Endothelial cell of umbilical vein (primary cell): ENCODE measurements at regions not wholly inside any gene's neighbourhood (a gene's known extent, or its start where the extent isn't known, plus 50 kb on each side); places are given as distances from the start of the nearest gene placed in this dataset.

Source experiments
- CTCF ChIP-seq, 2 donors: IDR thresholded peaks; 1 replicate in 1 of 2; 2 replicates in 1 of 2; pipeline ENCODE4 v1.5.1; 2011; ENCODE audit warnings: low read length in 2 of 2, mild to moderate bottlenecking in 2 of 2, moderate library complexity in 2 of 2, control low read depth in 1 of 2, inconsistent platforms in 1 of 2, low read depth in 1 of 2; ENCODE audit not compliant: insufficient read depth in 1 of 2; ENCODE audit errors: extremely low read depth in 1 of 2
- EZH2 ChIP-seq: IDR thresholded peaks from 2 replicates; pipeline ENCODE4 v1.6.1; 2012; ENCODE audit warnings: borderline replicate concordance, low read depth, mild to moderate bottlenecking, moderate library complexity, low read length, inconsistent platforms; ENCODE audit not compliant: severe bottlenecking
- FOS ChIP-seq: IDR thresholded peaks from 2 replicates; pipeline ENCODE4 v1.6.1; 2011; ENCODE audit warnings: mild to moderate bottlenecking, low read length, moderate library complexity, borderline replicate concordance; ENCODE audit not compliant: insufficient read depth
- GATA2 ChIP-seq: IDR thresholded peaks from 2 replicates; pipeline ENCODE4 v1.7.0; 2011; ENCODE audit warnings: low read depth, mild to moderate bottlenecking, moderate library complexity, mixed read lengths, low read length; ENCODE audit not compliant: insufficient read length, insufficient read depth
- JUN ChIP-seq: IDR thresholded peaks from 2 replicates; pipeline ENCODE4 v1.6.1; 2011; ENCODE audit warnings: borderline replicate concordance, low read depth; ENCODE audit not compliant: insufficient read length, insufficient read depth
- MAX ChIP-seq: IDR thresholded peaks from 2 replicates; pipeline ENCODE4 v1.6.1; 2011; ENCODE audit not compliant: insufficient read depth, insufficient read length
- MYC ChIP-seq: IDR thresholded peaks from one replicate; pipeline ENCODE4 v1.6.1; 2011; ENCODE audit warnings: mild to moderate bottlenecking, low read depth, low read length
- POLR2A ChIP-seq: IDR thresholded peaks from 2 replicates; pipeline ENCODE4 v1.6.1; 2012; ENCODE audit warnings: low read depth, mild to moderate bottlenecking, control low read depth, low read length
- POLR2AphosphoS5 ChIP-seq: IDR thresholded peaks from 2 replicates; pipeline ENCODE4 v1.6.1; 2012; ENCODE audit warnings: low read depth, mild to moderate bottlenecking, control low read depth, low read length, moderate library complexity; ENCODE audit not compliant: insufficient read depth

- TF ChIP-seq EZH2 (no peak), CTCF (IDR thresholded peaks at IDR 0.05; ENCODE audit: extremely low read depth in 1 of 2, insufficient read depth in 1 of 2, low read depth in 1 of 2, low read length in 2 of 2) (no peak), POLR2A (no peak), MYC (no peak), POLR2AphosphoS5 (no peak), MAX (no peak), GATA2 (no peak), JUN (no peak), FOS (no peak)
These were observed 515.0 kb downstream of the TBC1D4 start for GRCh38 chr13:74966814-74967424.
